Vagina (tissue), 2 donors: ENCODE measurements at regions not wholly inside any gene's neighbourhood (a gene's known extent, or its start where the extent isn't known, plus 50 kb on each side); places are given as distances from the start of the nearest gene placed in this dataset.
"Not testable (repeated sequence)": the region's sequence is repeated elsewhere in the genome, so short reads cannot be mapped to it uniquely, and the experiment has no call there.

ENCODE experiments used
- CTCF ChIP-seq, 3 experiments: fragments of 450-650 bp in 2 of 3; fragments of 200-600 bp in 1 of 3; sonication (generic) in 1 of 3; IDR thresholded peaks; one replicate each; pipeline ENCODE4 v1.5.1; 2017 to 2019; ENCODE audit warnings: antibody characterized with exemption in 3 of 3, mild to moderate bottlenecking in 2 of 3, moderate library complexity in 2 of 3
- POLR2A ChIP-seq, 2 donors: fragments of 450-650 bp; IDR thresholded peaks; one replicate each; pipeline ENCODE4 v1.6.1; 2017; ENCODE audit warnings: antibody characterized with exemption in 2 of 2, mild to moderate bottlenecking in 2 of 2, moderate library complexity in 2 of 2
- POLR2AphosphoS5 ChIP-seq, 2 donors: sonication (generic); formaldehyde crosslinking; IDR thresholded peaks; one replicate each; pipeline ENCODE4 v1.9.0; 2017; ENCODE audit warnings: antibody characterized with exemption in 2 of 2, mild to moderate bottlenecking in 2 of 2, low read depth in 1 of 2; ENCODE audit not compliant: insufficient read depth in 1 of 2

- TF ChIP-seq CTCF (IDR thresholded peaks at IDR 0.05); POLR2A (IDR thresholded peaks at IDR 0.05); POLR2AphosphoS5 (IDR thresholded peaks at IDR 0.05; ENCODE audit: insufficient read depth in 1 of 2, low read depth in 1 of 2): not testable (repeated sequence)
These were observed 190.7 kb downstream of the TTC6 start for GRCh38 chr14:37786114-37786625.
